Thyroid gland (tissue), 4 donors: ENCODE measurements at regions not wholly inside any gene's neighbourhood (a gene's known extent, or its start where the extent isn't known, plus 50 kb on each side); places are given as distances from the start of the nearest gene placed in this dataset.

Source experiments
- CTCF ChIP-seq, 6 experiments: fragments of 200-600 bp in 3 of 6; fragments of 450-650 bp in 3 of 6; sonication (generic) in 3 of 6; IDR thresholded peaks; one replicate each; pipeline ENCODE4 v1.5.1; 2016 to 2019; ENCODE audit warnings: antibody characterized with exemption in 6 of 6, mild to moderate bottlenecking in 2 of 6, inconsistent platforms in 1 of 6, moderate library complexity in 1 of 6
- POLR2A ChIP-seq, 2 donors: fragments of 450-650 bp; IDR thresholded peaks; one replicate each; pipeline ENCODE4 v1.6.1; 2017; ENCODE audit warnings: antibody characterized with exemption in 2 of 2, mild to moderate bottlenecking in 2 of 2, moderate library complexity in 1 of 2

DNA sequence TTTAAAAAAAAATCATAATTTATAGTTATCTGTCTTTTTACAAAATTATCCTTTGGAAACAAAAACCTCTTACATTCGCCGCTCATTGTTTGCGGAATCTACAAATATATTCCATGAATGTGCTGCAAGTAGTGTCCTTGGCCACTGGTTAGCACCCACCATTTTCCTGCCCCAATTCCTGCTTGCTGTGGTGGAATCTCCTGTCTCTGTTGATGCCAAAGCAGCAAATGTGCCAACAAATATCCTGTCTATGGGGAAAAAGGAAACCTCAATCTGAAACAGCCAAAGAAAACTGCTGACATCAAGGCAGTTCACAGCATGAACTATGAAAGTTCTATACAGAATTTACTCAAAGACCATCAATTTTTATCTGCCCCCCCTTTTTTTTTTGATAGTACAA lies 603.6 kb downstream of the COL12A1 start:
- TF ChIP-seq CTCF (IDR thresholded peaks at IDR 0.05): no peak
- no peak for TF ChIP-seq POLR2A (IDR thresholded peaks at IDR 0.05)
